IMR-90 (cell line): ENCODE measurements at regions not wholly inside any gene's neighbourhood (a gene's known extent, or its start where the extent isn't known, plus 50 kb on each side); places are given as distances from the start of the nearest gene placed in this dataset.

Experiments used
- ATAC-seq: fragments of 200-7000 bp; cut with Tn5 transposase; 2 replicates; pipeline ENCODE4 v1.9.1; 2020; ENCODE audit warnings: low read depth, mild to moderate bottlenecking, moderate library complexity
- BruUV-seq: library from RNA; stranded (reverse); fragments of 400-500 nt; replicated peaks from 2 replicates; lab custom pipeline; 2021; lab: Mats Ljungman, UMichigan
- CTCF ChIA-PET: fragments of 300-600 bp; formaldehyde crosslinking; extraction: SDS; loops from one replicate; lab custom pipeline; 2021; ENCODE audit warnings: antibody characterized with exemption; lab: Yijun Ruan, JAX
- POLR2A ChIA-PET: fragments of 300-600 bp; sonication (Branson Sonifier 250); formaldehyde crosslinking; loops from one replicate; lab custom pipeline; 2022; ENCODE audit warnings: antibody characterized with exemption; ENCODE audit not compliant: unreplicated experiment; lab: Charles Lee
- DNase-seq: peaks from one replicate; pipeline ENCODE4 v3.0.0; 2013
- H2AFZ ChIP-seq: replicated peaks from 2 replicates; pipeline ENCODE3; 2013; ENCODE audit warnings: low read length, mild to moderate bottlenecking; ENCODE audit not compliant: poor library complexity
- H2AK5ac ChIP-seq: 2 replicates; pipeline ENCODE4 v1.6.1; 2013; ENCODE audit warnings: low read depth, low read length, inconsistent platforms
- H2AK9ac ChIP-seq: replicated peaks from 2 replicates; pipeline ENCODE3; 2013; ENCODE audit warnings: mild to moderate bottlenecking, low read depth, low read length, moderate library complexity; ENCODE audit not compliant: poor library complexity
- H2BK120ac ChIP-seq: 2 replicates; pipeline ENCODE4 v1.6.1; 2013; ENCODE audit warnings: low read depth, low read length, inconsistent platforms
- H2BK15ac ChIP-seq: 3 replicates; pipeline ENCODE4 v1.6.1; 2013; ENCODE audit warnings: low read depth, low read length, inconsistent platforms
- H2BK20ac ChIP-seq: 2 replicates; pipeline ENCODE4 v1.6.1; 2013; ENCODE audit warnings: low read depth, mild to moderate bottlenecking, inconsistent platforms, low read length, moderate library complexity
- H2BK5ac ChIP-seq: 2 replicates; pipeline ENCODE4 v1.6.1; 2013; ENCODE audit warnings: mild to moderate bottlenecking, low read depth, low read length, inconsistent platforms; ENCODE audit not compliant: poor library complexity, severe bottlenecking
- H3K14ac ChIP-seq: replicated peaks from 2 replicates; pipeline ENCODE4 v1.6.1; 2013; ENCODE audit warnings: low read depth, low read length, inconsistent platforms
- H3K18ac ChIP-seq: 2 replicates; pipeline ENCODE4 v1.6.1; 2013; ENCODE audit warnings: low read depth, low read length, control low read depth
- H3K23ac ChIP-seq: 2 replicates; pipeline ENCODE4 v1.6.1; 2013; ENCODE audit warnings: low read depth, low read length, inconsistent platforms
- H3K27ac ChIP-seq: 2 replicates; pipeline ENCODE4 v1.5.1; 2013; ENCODE audit warnings: mild to moderate bottlenecking, control low read depth, low read length; ENCODE audit not compliant: insufficient read depth
- H3K27me3 ChIP-seq: 2 replicates; pipeline ENCODE4 v1.6.1; 2013; ENCODE audit warnings: low read length; ENCODE audit not compliant: control insufficient read depth, insufficient read depth
- H3K36me3 ChIP-seq: 2 replicates; pipeline ENCODE4 v1.6.1; 2013; ENCODE audit warnings: low read length, mixed read lengths; ENCODE audit not compliant: control insufficient read depth, insufficient read depth
- H3K4ac ChIP-seq: 2 replicates; pipeline ENCODE4 v1.6.1; 2013; ENCODE audit warnings: low read depth, low read length, inconsistent platforms
- H3K4me1 ChIP-seq: 2 replicates; pipeline ENCODE4 v1.6.1; 2013; ENCODE audit warnings: low read length, mixed read lengths; ENCODE audit not compliant: control insufficient read depth, insufficient read depth
- H3K4me2 ChIP-seq: 2 replicates; pipeline ENCODE4 v1.6.1; 2013; ENCODE audit warnings: low read depth, mild to moderate bottlenecking, control low read depth, low read length, moderate library complexity
- H3K4me3 ChIP-seq: 2 replicates; pipeline ENCODE4 v1.5.1; 2013; ENCODE audit warnings: low read depth, mild to moderate bottlenecking, control low read depth, low read length, moderate library complexity; ENCODE audit not compliant: insufficient read depth
- H3K56ac ChIP-seq: 2 replicates; pipeline ENCODE4 v1.6.1; 2013; ENCODE audit warnings: low read length, inconsistent platforms; ENCODE audit not compliant: insufficient read depth; ENCODE audit errors: extremely low read depth
- H3K79me1 ChIP-seq, 2 experiments: 2 replicates each; pipeline ENCODE4 v1.6.1; 2013; ENCODE audit warnings: low read length in 2 of 2, inconsistent platforms in 1 of 2, low read depth in 1 of 2
- H3K9ac ChIP-seq: 2 replicates; pipeline ENCODE4 v1.6.1; 2013; ENCODE audit warnings: low read depth, low read length, control low read depth
- H3K9me1 ChIP-seq: 2 replicates; pipeline ENCODE4 v1.6.1; 2013; ENCODE audit warnings: low read length, inconsistent platforms; ENCODE audit not compliant: insufficient read depth
- H3K9me3 ChIP-seq: 2 replicates; pipeline ENCODE4 v1.6.1; 2013; ENCODE audit warnings: low read length; ENCODE audit not compliant: control insufficient read depth, insufficient read depth
- H4K20me1 ChIP-seq: 2 replicates; pipeline ENCODE4 v1.6.1; 2013; ENCODE audit warnings: low read length, inconsistent platforms; ENCODE audit not compliant: insufficient read depth
- H4K5ac ChIP-seq: 2 replicates; pipeline ENCODE4 v1.6.1; 2013; ENCODE audit warnings: mild to moderate bottlenecking, low read depth, low read length, control low read depth
- H4K8ac ChIP-seq, 2 experiments: 2 replicates each; pipeline ENCODE4 v1.6.1; 2013; ENCODE audit warnings: low read depth in 2 of 2, low read length in 2 of 2, control low read depth in 1 of 2, inconsistent platforms in 1 of 2
- H4K91ac ChIP-seq: 2 replicates; pipeline ENCODE4 v1.6.1; 2013; ENCODE audit warnings: low read depth, low read length, inconsistent platforms; ENCODE audit not compliant: insufficient read depth
- BHLHE40 ChIP-seq: fragments of 150-350 bp; IDR thresholded peaks from 2 replicates; pipeline ENCODE4 v1.6.1; 2016; ENCODE audit warnings: mild to moderate bottlenecking, low read depth, low read length
- CEBPB ChIP-seq: IDR thresholded peaks from 2 replicates; pipeline ENCODE4 v1.6.1; 2012; ENCODE audit warnings: low read depth, low read length, improper control_type of control experiment
- CHD1 ChIP-seq: IDR thresholded peaks from 2 replicates; pipeline ENCODE4 v1.6.1; 2012; ENCODE audit warnings: low read depth, low read length, improper control_type of control experiment
- FOS ChIP-seq: fragments of 150-350 bp; IDR thresholded peaks from 2 replicates; pipeline ENCODE4 v1.6.1; 2016; ENCODE audit warnings: low read depth, low read length
- MAFK ChIP-seq: IDR thresholded peaks from 2 replicates; pipeline ENCODE4 v1.6.1; 2012; ENCODE audit warnings: low read depth, low read length, improper control_type of control experiment
- MAZ ChIP-seq: IDR thresholded peaks from 2 replicates; pipeline ENCODE4 v1.6.1; 2012; ENCODE audit warnings: low read depth, mild to moderate bottlenecking, low read length, improper control_type of control experiment, moderate library complexity, borderline replicate concordance
- MXI1 ChIP-seq: IDR thresholded peaks from 2 replicates; pipeline ENCODE4 v1.6.1; 2012; ENCODE audit warnings: low read depth, mild to moderate bottlenecking, low read length, moderate library complexity, borderline replicate concordance
- NFE2L2 ChIP-seq: fragments of 150-350 bp; IDR thresholded peaks from 2 replicates; pipeline ENCODE4 v1.6.1; 2016; ENCODE audit warnings: low read depth, mild to moderate bottlenecking, low read length
- POLR2A ChIP-seq: IDR thresholded peaks from 2 replicates; pipeline ENCODE4 v1.6.1; 2012; ENCODE audit warnings: mild to moderate bottlenecking, low read depth, low read length
- RAD21 ChIP-seq: IDR thresholded peaks from 2 replicates; pipeline ENCODE4 v1.6.1; 2012; ENCODE audit warnings: low read length, improper control_type of control experiment
- RCOR1 ChIP-seq: IDR thresholded peaks from 2 replicates; pipeline ENCODE4 v1.6.1; 2012; ENCODE audit warnings: mild to moderate bottlenecking, low read length, improper control_type of control experiment; ENCODE audit not compliant: insufficient replicate concordance
- RFX5 ChIP-seq: IDR thresholded peaks from 2 replicates; pipeline ENCODE4 v1.8.0; 2012; ENCODE audit warnings: low read depth, mild to moderate bottlenecking, low read length, moderate library complexity
- SMC3 ChIP-seq: fragments of 150-350 bp; IDR thresholded peaks from 2 replicates; pipeline ENCODE4 v1.6.1; 2016; ENCODE audit warnings: low read depth, mild to moderate bottlenecking, antibody characterized with exemption, low read length, moderate library complexity
- WGBS, 2 experiments: methylation state at CpG; one replicate each; pipeline versions ENCODE4 v1.1.5 to v1.1.7; 2013; ENCODE audit warnings: missing lambda C conversion rate in 2 of 2; ENCODE audit not compliant: insufficient read length in 1 of 2; ENCODE audit errors: extremely low coverage in 2 of 2; 5-methylcytosine and 5-hydroxymethylcytosine counted together
- dilution Hi-C: fragments of 300-500 bp; cut with HindIII; formaldehyde crosslinking; loops from one replicate; pipeline ENCODE4 v1.14.3; 2018; ENCODE audit warnings: low sequenced_read_pairs; ENCODE audit not compliant: unreplicated experiment
- in situ Hi-C: fragments of 300-500 bp; cut with MboI; formaldehyde crosslinking; loops from 3 replicates; pipeline ENCODE4 v1.14.3; 2019; ENCODE audit warnings: low sequenced_read_pairs, inconsistent platforms, mixed read lengths
- intact Hi-C: fragments of 100-400 bp; cut with micrococcal nuclease; formaldehyde crosslinking; loops from 2 replicates; pipeline ENCODE4 v1.10.0; 2022
- TF ChIP-seq, protein P1 (sequence below): conservative IDR thresholded peaks from 2 replicates; pipeline ENCODE4 v1.5.1; 2012; ENCODE audit warnings: mild to moderate bottlenecking, low read depth, low read length, improper control_type of control experiment
- TF ChIP-seq, protein P2 (sequence below): fragments of 150-350 bp; IDR thresholded peaks from 2 replicates; pipeline ENCODE4 v1.6.1; 2017; ENCODE audit warnings: mild to moderate bottlenecking, antibody characterized with exemption, low read length, low read depth
- TF ChIP-seq, protein P3 (sequence below): fragments of 150-350 bp; IDR thresholded peaks from 2 replicates; pipeline ENCODE4 v1.6.1; 2016; ENCODE audit warnings: low read depth, mild to moderate bottlenecking, low read length, moderate library complexity, borderline replicate concordance

DNA sequence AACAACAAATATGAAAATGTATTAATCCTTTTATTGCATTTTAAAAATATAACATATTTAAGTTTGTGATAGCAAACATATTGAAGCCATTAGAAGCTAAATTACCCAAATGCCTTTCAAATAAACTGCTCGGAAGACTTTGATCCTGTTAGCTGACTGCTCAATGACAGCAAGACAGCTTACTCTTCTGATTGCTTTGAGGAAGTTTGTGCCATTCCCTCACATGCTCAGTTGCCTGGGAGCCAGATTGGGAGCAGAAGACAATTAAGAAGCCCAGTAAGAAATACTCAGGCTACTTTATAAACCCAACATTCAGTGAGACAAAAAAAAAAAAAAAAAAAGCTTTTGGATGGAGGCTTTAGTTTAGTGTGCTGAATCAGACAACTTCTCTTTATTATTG is 407.1 kb upstream of the SOX11 start:
- dilution Hi-C loops: no loop called here
- H2BK20ac ChIP-seq: no peak overlapping the region
- POLR2A ChIA-PET: interaction anchor here (0.5 kb wide), 1 partner anchor 1520 kb away, joined by 5 read pairs; no protein-coding TSS in a partner anchor

More for the DNA sequence above, 407.1 kb upstream of the SOX11 start:
- no peak for DNase-seq
- Histone ChIP-seq H3K9ac (no peak overlapping the region), H4K8ac (no peak overlapping the region), H3K4me3 (no peak overlapping the region), H2AFZ (no peak overlapping the region), H3K4ac (no peak overlapping the region), H4K91ac (no peak overlapping the region), H3K18ac (no peak overlapping the region), H2BK120ac (no peak overlapping the region), H2BK15ac (no peak overlapping the region), H2AK5ac (no peak overlapping the region), H3K56ac (no peak overlapping the region), H3K27ac (no peak overlapping the region), H3K27me3 (no peaks in the 10 kb centered on the region), H3K4me2 (no peak overlapping the region), H4K5ac (no peak overlapping the region), H3K14ac (no peak overlapping the region), H3K36me3 (no peaks in the 10 kb centered on the region), H3K4me1 (no peaks in the 10 kb centered on the region), H3K9me1 (no peaks in the 10 kb centered on the region), H2AK9ac (no peak overlapping the region), H3K79me1 (no peaks in the 10 kb centered on the region), H3K9me3 (peaks cover 12% of the 10 kb centered on the region), H4K20me1 (no peaks in the 10 kb centered on the region), H3K23ac (no peak overlapping the region), H2BK5ac (no peak overlapping the region)
- WGBS, 2 experiments: no CpG with 5 or more reads among the region's 1 CpG
- ATAC-seq: no peak
- no TSS peak for BruUV-seq
- TF ChIP-seq NFE2L2: no peak
- TF ChIP-seq CEBPB: no peak
- no peak for TF ChIP-seq RAD21
- TF ChIP-seq POLR2A: no peak
- no peak for TF ChIP-seq RCOR1
- no peak for TF ChIP-seq BHLHE40
- no peak for TF ChIP-seq MAZ
- TF ChIP-seq, protein P1, sequence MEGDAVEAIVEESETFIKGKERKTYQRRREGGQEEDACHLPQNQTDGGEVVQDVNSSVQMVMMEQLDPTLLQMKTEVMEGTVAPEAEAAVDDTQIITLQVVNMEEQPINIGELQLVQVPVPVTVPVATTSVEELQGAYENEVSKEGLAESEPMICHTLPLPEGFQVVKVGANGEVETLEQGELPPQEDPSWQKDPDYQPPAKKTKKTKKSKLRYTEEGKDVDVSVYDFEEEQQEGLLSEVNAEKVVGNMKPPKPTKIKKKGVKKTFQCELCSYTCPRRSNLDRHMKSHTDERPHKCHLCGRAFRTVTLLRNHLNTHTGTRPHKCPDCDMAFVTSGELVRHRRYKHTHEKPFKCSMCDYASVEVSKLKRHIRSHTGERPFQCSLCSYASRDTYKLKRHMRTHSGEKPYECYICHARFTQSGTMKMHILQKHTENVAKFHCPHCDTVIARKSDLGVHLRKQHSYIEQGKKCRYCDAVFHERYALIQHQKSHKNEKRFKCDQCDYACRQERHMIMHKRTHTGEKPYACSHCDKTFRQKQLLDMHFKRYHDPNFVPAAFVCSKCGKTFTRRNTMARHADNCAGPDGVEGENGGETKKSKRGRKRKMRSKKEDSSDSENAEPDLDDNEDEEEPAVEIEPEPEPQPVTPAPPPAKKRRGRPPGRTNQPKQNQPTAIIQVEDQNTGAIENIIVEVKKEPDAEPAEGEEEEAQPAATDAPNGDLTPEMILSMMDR: no peak
- no peak for TF ChIP-seq FOS
- TF ChIP-seq, protein P2, sequence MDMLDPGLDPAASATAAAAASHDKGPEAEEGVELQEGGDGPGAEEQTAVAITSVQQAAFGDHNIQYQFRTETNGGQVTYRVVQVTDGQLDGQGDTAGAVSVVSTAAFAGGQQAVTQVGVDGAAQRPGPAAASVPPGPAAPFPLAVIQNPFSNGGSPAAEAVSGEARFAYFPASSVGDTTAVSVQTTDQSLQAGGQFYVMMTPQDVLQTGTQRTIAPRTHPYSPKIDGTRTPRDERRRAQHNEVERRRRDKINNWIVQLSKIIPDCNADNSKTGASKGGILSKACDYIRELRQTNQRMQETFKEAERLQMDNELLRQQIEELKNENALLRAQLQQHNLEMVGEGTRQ: no peak
- TF ChIP-seq, protein P3, sequence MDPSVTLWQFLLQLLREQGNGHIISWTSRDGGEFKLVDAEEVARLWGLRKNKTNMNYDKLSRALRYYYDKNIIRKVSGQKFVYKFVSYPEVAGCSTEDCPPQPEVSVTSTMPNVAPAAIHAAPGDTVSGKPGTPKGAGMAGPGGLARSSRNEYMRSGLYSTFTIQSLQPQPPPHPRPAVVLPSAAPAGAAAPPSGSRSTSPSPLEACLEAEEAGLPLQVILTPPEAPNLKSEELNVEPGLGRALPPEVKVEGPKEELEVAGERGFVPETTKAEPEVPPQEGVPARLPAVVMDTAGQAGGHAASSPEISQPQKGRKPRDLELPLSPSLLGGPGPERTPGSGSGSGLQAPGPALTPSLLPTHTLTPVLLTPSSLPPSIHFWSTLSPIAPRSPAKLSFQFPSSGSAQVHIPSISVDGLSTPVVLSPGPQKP: no peak
- TF ChIP-seq SMC3: no peak
- TF ChIP-seq MXI1: no peak
- no peak for TF ChIP-seq RFX5
- TF ChIP-seq MAFK: no peak
- TF ChIP-seq CHD1: no peak
- CTCF ChIA-PET: no interaction called here
- in situ Hi-C loops (no loop called here), intact Hi-C loops (no loop called here)
